Activated CD8-positive, alpha-beta memory T cell treated with anti-CD3 and anti-CD28 coated beads, Interleukin-2, amount 50 U/mL, for 48 hours (primary cell): ENCODE measurements at regions not wholly inside any gene's neighbourhood (a gene's known extent, or its start where the extent isn't known, plus 50 kb on each side); places are given as distances from the start of the nearest gene placed in this dataset.
"Not testable (repeated sequence)": the region's sequence is repeated elsewhere in the genome, so short reads cannot be mapped to it uniquely, and the experiment has no call there.

Experiments
- DNase-seq: peaks from one replicate; pipeline ENCODE4 v3.0.0-alpha.2; 2020

DNA sequence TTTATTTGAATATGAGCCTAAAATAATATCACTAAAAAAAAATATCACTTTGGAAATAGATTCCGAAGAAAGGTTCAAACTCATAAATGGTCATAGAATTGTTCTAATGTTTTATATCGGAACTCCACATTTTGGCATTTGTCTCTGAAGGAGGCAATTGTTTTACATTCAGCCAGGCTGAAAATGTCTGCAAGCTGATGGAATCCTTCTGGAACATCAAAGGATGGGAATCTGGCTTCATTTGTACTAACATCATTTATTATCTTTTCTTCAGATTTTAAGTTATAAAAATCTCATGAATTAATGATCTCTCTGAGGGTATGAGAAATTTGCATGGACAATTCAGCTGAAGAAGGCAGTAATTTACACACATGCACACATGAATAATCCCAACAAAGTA lies 251.4 kb upstream of the RGMA start:
- no peak for DNase-seq

DNA sequence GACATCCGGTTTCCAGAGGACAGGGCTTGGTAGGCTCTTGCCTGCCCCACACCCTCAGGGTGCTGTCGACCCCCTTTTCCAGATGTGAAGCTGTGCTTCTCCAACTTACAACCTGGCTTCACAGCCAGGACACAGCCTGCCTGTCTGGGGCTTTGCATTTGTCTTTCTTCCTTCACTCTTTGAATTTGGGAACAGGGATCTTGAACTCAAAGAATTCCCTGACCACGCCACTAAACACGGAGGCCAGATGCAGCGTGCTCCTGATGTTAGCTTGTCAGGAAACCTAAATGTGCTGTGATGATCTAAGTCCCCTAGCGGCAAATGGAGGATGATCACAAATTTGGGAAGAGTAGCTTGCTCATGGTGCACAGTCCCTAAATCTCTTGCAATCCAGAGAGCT lies 244.8 kb upstream of the RGMA start:
- no peak for DNase-seq

DNA sequence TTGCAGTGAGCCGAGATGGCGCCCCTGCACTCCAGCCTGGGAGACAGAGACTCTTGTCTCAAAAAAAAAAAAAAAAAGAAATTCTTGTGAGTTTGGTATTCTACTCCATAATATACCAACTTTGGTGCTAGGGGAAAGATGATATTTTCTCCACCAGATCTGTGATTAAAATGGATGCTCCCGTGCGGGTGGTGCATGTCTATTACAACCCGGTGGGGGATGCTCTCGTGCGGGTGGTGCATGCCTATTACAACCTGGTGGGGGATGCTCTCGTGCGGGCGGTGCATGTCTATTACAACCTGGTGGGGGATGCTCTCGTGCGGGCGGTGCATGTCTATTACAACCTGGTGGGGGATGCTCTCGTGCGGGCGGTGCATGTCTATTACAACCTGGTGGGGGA lies 244.1 kb upstream of the RGMA start:
- DNase-seq = not testable (repeated sequence)

DNA sequence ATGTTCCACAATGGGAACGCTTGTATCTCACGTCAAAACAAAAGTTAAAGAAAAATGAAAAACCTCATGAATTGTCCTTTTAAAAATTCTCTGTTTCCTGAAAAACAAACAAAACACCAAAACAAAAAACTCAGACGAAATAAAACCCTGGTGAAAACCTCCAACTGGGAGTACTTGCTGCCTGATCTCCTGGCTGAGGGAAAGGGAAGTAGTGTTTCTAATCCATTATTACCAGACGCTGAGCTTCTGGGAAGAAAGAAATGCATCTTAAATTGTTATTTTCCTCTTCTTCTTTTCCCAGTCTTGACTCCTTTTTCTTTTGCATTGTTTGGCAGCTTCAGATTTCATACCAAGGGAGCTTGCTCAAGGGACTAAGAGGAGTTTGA lies 243.2 kb upstream of the RGMA start:
- no peak for DNase-seq

DNA sequence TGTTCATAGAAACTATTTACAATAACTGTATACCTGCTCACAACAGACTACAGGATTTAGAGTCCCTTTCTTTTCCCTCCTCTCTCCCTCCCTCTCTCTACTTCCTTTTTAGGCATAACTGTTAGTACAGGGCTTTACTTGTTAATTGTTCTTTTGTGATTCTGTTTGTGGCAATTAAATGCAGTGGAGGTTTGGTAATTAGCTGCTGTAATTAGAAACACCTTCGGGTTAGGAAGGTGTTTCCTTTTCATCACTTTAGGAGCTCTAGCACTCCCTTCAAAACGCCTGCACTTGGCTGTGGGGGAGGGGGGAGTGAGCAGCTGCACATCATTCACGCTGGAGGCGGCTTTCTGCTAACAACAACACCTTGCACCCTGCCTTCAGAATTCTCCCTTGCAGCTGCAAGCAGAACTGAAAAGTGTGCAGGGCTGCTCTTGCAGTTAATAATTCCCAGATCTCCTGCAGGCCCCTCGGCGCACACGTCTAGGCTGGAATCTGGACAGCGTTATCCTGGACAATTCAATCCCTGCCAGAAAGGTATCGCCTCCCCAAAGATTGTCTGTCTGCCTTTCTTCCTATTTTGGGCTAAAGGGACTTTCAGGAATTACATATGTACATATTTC lies 242.6 kb upstream of the RGMA start:
- DNase-seq = no peak

DNA sequence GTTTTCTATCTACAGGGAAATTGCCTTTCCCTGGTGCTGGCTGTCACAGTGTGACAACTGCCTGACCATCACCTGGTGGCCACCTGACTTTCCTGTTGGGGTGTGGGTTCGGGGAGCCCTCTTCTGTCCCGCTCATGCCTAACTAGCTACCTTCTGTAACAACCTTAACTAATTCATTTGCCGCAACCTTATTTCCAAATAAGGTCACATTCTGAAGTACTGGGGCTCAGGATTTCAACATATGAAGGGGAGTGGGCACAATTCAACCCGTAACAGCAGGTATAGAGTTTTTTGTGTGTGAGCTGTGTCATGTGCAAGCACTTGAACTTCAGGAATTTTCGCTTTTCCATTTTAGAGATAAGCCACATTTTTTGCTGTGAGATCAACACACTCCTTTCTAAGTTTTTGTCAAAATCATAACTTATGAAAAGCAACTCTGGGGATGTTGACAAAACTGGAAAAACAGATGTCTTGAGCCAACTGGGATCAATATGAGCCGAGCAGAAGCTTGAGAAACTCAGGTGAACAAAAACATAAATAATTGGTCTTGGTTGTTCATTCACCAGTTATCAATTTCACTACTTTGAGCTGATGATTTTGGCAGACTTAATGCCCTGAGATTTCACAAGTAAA lies 242.0 kb upstream of the RGMA start:
- DNase-seq = no peak

DNA sequence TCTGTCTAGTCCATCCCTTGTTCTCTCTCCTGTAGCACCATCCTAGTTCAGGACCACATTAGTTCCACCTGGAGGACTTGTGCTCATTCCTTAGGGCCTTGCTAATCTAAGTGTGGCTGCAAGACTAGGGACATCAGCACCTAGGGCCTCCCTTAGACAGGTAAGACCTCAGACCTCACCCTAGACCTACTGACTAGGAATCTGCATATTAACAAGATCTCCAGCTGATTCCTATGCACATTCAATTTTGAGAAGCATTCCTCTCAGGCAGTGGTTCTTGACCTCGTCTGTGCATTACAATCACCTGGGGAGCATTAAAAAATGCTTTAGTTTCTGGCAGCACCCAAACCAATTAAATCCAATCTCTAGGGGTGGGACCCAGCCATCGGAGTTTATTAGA lies 238.4 kb upstream of the RGMA start:
- DNase-seq = no peak

DNA sequence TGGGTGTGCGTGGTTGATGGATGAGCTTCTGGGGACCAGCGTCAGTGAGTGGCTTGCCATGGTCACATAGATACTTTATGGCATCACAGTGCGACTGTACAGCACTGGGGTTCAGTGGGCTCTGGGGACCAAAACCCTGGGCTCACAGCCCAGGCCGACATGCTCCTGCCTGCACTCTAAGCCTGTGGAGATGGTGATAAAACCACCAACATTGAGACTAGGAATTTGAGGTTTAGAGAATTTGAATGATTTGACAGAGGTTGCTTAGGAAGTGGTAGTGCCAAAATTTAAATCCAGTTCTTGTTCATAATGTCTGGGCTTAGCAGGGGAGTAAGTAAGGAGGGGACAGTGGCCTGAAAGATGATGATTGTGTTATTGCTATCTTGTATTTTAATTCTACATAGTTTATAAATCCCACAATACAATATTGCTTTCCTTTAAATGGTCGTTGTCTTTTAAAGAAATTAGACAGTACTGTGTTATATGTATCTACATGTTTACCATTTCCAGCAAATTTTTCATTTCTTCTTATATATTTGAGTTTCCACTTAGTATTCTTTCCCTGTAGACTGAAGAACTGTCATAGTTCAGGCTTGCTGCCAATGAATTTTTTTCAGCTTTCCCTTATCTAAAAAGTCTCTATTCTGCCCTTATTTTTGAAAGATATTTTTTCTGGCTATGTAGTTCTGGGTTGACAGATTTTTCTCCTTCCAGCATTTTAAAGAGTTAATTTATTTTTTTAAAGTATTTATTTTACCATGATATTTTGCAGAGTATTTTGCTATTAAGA lies 235.4 kb upstream of the RGMA start:
- DNase-seq = no peak

DNA sequence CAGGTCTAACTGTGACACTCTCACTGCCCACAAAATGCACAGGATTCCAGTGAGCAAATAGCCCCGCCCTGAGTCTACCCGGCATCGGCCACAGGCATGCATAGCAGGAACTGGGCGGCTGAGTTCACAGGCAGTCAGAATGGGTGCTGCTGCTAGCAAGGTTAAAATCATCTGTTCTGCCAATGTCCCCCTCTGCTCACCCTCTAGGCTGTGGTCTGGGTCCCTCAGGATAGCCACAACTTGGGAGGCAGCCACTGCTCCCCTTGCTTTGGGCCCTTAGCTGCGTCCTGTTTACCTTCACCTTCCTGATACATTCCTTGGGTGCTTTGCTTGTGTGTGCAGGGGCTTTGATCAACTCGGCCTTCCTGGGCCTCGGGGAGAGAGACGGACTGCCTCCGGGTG lies 232.9 kb upstream of the RGMA start:
- no peak for DNase-seq

DNA sequence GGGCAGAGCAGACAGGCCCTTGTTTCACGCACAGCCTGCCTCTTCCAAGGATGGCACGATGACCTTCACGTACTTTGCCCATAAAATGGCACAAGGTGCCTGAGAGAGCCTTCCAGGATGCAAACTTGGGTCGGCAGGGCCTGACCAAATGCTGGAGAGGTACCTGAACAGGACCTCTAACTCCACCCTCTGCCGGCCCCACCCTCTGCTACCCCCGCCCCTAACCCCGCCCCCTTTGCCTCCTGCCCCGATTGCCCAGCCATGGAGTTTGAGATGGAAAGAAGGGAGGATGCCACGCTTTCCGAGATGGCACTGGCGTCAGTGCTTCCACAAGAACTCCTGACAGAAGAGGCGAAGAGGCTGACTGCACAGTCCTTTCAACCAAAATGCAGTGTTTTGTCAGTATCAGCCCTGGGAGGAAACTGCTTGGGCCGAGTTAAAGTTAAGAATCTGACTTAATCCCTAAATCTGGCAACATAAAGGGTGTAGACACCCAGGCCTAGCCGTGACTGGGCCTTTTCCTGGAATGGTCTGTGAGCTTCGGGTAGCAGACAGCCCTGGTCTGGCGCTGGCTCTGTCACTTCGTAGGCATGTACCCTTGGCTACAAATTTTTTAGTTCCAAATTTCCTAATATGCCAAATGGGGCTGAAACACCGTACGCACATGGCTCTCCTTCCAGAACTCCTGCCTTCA lies 230.3 kb upstream of the RGMA start:
- no peak for DNase-seq

DNA sequence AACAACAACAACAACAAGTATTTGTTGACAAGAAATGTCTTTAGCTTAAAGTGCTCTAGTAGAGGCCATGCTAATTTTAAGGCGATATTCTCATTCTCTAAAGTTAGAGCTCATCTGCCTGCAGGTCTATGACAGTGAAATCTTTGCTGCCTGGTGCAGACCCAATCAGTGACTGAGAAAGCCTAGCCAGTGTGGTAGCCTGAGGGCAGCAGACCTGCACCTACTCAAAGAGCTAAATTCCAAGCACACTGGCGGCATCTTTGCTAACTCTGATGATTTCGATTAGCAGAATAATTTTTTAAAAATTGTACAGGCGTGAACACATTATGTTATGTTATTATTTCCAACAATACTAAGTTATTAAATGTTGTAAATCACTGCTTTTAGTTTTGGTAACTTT lies 228.8 kb upstream of the RGMA start:
- no peak for DNase-seq

DNA sequence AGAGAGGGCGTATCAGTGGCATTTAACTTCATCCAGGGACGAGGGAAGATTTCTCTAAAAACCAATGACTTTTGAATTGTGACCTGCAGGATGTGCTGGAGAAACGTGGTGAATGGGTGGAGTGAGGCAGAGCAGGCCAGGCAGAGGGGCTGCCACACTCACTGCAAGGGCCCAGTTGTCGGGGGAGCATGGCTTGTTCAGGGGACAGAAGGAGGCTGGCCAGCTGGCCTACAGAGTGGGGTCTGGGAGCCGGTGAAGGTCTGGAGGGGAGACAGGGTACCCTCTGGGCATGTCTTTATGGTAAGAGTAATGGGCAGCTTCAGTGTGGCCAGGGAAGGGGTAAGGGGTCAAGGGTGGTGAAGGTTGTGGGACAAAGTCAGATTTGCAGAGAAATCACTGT lies 225.2 kb upstream of the RGMA start:
- DNase-seq = no peak

DNA sequence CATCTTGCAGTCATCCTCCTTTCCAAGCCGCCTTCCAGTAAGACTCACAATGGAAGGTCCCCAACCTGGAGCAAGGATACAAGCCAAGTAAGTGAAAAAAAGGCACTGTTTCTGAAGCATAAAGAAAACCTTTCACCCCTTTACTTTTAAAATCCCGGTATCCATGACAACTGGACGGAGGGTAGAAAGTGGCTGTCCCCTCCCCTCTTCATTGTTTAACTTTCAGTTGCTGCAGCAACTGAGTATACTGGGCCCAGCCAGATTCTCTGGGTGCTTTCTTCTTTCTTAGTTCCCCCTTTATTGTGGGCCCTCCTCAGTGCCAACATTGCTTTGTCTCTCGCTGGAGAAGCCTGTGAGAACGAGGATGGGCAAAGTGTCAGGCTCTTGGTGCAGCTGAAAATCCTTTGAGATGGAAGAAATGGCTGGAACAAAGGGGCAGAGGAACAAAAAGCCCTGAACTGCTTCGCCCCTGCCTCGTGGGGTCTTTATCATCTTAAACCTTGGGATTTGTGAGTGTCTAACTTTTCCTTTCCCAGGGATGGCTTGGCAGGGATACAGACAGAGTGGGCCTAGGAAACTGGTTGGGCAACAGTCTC lies 224.0 kb upstream of the RGMA start:
- DNase-seq = no peak

DNA sequence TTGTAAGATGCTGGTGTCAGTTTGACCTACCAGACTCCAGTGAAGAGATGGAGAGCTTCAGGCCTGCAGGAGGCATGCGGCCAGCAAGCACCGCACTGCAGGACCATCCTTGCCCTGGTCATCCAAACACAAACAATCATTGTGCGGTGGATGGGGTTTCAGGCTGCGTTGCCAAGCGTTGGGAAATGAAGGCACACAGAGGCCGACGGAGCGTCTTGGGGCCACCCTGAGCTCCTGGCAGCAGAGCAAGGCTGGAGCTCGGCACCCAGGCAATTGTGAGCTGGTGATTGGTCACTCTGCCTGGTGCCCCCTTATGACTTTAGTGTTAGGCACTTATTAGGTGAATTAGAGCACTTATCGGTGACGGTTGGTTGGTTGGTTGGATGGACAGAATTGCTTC lies 222.6 kb upstream of the RGMA start:
- DNase-seq = no peak

DNA sequence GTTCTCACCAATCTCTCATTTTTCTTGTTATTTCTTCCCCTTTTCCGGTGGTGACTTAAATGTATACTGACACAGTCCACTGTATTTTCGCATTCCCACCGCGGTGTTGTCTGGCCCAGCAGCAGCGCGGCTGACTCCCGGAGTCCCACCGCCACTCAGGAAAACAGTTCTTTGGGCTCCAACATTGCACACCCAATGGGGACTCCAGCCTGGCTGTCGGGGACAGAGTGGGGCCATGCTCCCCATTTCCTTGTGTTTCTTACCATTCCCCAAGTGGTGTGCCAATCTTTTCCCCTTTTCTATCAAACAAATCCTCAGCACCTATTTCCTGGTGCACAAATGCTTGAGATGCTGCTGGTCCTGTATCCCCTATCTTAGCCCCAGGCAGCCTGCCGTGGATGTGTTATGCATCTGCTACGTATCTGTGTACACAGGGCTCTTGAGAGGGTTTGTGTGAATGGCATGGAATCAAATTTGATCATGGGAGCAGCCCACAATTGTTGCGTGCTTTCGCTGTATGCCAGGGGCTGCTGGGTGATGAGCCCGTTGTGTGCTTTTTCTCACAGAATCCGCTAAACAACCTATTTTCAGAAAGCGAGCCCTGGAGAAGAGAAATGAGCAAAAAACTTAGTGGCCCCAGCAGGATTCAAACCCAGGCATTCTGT lies 219.1 kb upstream of the RGMA start:
- no peak for DNase-seq

DNA sequence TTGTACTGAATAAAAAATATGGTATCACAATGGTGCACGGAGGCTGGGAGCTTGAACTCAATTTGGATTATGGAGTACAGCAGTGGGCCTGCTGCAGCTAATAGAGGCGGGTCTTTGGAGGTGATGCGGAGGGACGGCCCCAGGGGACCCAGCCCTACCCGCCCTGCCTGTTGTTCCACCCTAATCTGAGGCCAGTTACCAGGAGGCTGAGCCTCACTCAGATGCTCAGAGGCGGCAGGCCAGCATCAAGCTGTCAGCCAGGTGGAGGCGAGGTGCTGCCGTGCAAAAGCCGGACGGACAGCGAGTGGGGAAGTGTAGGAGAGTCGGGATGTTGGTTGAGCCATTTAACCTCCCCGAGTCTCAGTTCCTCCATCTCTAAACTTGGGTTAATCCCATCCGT lies 218.5 kb upstream of the RGMA start:
- no peak for DNase-seq

DNA sequence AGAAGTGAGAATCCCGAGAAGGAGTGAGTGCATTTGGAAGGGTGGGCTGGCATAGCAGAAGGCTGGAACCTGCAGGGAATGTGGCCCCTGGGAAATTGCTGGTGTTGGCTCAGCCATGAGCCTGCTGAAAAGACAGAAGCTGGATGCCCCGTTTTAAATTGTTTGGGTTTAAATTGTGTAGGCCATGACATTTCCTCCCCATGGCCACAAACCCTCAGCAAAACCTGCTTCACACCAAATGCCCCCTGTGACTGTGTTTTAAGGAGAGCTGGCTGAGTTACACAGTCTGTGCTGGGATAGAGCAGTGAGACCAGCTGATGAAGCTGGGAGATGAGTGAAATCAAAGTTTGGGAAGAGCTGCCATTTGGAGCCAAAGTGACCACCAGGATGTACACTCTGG lies 216.3 kb upstream of the RGMA start:
- DNase-seq = no peak

DNA sequence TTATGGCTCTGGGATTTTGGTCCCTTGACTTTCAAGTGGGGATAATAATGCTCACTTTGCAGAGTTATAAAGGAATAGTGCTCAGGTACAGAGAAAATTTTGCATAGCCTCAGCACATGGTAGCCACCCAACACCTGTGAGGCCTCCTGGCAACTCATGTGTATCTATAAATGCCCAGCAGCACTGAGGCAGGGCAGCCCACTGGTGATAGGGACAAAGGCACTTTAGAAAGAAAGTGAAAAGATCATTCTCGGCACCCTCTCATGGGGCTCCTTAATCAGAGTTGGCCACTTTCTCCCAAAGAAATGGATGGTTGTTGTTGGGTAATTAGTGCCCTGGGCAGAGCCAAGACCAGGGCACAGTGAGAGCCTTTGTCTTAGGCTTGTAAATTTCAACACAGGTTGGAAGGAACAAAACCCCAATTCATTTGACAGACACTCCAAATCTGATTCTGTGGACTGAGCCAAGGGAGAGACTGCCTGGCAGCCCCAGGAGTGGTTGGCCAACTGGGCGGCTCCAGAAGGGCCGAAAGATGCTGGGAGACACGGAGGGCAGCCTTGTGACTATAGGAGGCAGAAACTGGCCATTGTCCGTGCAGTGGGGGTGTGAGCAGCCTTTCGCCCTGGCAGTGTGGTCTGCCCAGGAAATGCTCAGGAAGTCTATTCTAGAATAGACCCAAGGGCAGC lies 213.2 kb upstream of the RGMA start:
- no peak for DNase-seq

DNA sequence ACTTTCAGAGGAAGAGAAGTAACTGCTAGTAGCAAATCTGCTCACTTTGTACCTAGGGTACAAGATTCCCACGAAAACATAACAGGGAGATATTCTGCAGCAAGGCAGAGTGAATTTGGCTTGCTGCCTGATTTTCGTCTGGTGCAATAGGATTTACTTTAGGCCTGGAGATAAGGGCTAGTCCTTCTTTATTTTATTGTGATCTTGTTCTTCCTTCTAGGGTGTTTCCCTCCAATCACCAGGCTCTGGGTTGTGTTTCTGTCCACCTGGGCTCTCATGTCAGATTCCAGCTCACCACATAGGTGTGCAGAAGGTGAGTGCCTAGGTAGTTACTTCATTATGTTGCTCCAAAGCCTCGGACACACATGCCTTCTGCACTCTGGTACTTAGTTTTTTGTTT lies 211.8 kb upstream of the RGMA start:
- DNase-seq = no peak

DNA sequence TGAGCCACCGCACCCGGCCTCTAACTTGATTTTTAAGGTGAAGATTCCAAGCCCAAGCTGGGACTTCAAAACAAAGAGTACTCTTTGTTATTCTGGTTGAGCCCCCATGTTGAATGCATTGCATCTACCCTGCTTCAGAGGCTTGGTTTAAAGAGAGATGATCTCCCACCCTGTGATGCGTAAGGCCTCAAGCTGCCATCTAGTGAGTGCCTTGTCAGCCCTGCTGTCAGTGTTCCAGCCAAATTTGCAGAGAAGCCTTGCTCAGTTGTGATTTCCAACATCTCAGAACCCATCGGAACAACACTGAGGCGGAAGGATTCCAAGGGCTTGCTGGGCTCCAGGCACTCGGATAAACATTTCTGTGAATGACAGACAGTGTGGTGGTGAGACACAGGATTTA lies 210.7 kb upstream of the RGMA start:
- DNase-seq = no peak

DNA sequence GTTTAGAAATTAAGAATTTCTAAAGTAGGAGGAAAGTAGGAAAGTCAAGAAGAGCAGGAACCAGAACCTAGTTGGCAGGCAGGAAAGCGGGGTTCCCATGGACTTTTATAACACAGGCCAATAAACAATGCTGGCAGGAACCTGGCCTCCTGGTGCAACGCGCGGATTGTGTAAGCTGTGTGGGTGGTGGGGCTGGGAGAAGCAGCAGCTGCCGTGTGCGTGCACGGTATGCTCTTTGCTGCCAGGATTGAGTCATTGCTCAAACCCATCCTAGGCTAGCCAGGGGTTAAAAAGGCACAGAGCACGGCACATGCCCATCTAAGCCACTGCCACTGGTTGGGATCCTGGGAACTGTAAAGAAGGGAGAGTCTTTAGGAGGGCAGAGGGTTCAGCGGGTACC lies 209.9 kb upstream of the RGMA start:
- DNase-seq = no peak

DNA sequence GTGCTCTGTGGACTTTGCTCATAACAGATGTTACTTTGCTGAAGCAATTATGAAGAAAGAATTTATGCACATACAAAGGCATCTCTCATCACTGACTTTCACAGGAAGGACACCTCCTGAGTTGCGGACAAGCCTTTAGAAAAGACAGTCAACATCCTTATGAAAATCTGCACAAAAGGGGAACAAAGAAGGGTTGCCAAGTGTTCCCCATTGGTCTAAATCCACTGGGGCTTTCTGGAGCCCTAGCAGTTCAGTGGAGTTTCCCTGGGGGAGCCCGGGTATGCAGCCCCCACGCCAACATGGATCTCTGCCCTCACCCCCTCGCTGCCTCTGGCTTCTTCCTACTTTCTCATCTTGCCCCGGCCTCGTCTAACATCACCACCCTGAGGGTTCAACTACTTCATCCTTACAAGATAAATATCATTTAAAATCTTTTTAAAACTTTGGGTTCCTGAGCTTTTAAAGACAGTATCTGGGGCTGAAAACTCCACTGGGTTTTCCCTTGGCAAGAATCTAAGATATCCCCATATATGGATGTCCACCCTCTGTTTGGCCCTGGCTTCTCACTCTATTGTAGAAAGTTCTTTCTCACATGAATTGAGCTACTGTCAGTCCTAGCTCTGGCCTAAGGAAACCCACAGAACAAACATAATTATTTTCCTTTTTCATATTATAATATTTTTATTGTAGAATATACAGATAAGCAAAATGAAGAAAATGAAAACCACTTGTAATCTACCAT lies 207.9 kb upstream of the RGMA start:
- DNase-seq = no peak
